ENCODE measurements at regions not wholly inside any gene's neighbourhood (a gene's known extent, or its start where the extent isn't known, plus 50 kb on each side); places are given as distances from the start of the nearest gene placed in this dataset.
A peak's percentile ranks its signal among the peaks of the same experiment; 100 is the strongest.
"Not testable (repeated sequence)": the region's sequence is repeated elsewhere in the genome, so short reads cannot be mapped to it uniquely, and the experiment has no call there.

- H3K4me3 Mint-ChIP-seq, result peak overlapping the region in 2 of 4 donors; percentile 49 to 86
- peak overlapping the region in 1 of 3 donors; percentile 39 for H3K27ac Mint-ChIP-seq
- H3K9me3 Mint-ChIP-seq, result peaks cover 0 to 2% (median 0%) of the 10 kb centered on the region in 3 donors
- H3K4me1 Mint-ChIP-seq, result peaks cover 30 to 43% (median 30%) of the 10 kb centered on the region in 3 donors
- no peaks in the 10 kb centered on the region for H3K27me3 Mint-ChIP-seq
- H3K36me3 Mint-ChIP-seq, result peaks cover 2% of the 10 kb centered on the region
Observed at GRCh38 chr5:75847561-75848021, 130.4 kb upstream of the POC5 start.

- no peak overlapping the region for H3K4me3 Mint-ChIP-seq
- H3K27ac Mint-ChIP-seq, result no peak overlapping the region
- peaks cover 2% of the 10 kb centered on the region for H3K36me3 Mint-ChIP-seq
- no peaks in the 10 kb centered on the region for H3K27me3 Mint-ChIP-seq
- peaks cover 30 to 43% (median 33%) of the 10 kb centered on the region in 3 donors for H3K4me1 Mint-ChIP-seq
- peaks cover 0 to 5% (median 1%) of the 10 kb centered on the region in 3 donors for H3K9me3 Mint-ChIP-seq
Observed at GRCh38 chr5:75844301-75844700, 127.1 kb upstream of the POC5 start.

GRCh38 chr5:75843319-75843718 lies 126.1 kb upstream of the POC5 start:
- Mint-ChIP-seq H3K4me3 (no peak overlapping the region), H3K36me3 (peaks cover 2% of the 10 kb centered on the region), H3K27ac (no peak overlapping the region), H3K27me3 (no peaks in the 10 kb centered on the region), H3K4me1 (peaks cover 24 to 36% (median 34%) of the 10 kb centered on the region in 3 donors), H3K9me3 (peaks cover 0 to 5% (median 1%) of the 10 kb centered on the region in 3 donors)

- H3K36me3 Mint-ChIP-seq, result no peaks in the 10 kb centered on the region
- H3K27ac Mint-ChIP-seq, result no peak overlapping the region
- H3K27me3 Mint-ChIP-seq, result no peaks in the 10 kb centered on the region
- peaks cover 11 to 22% (median 16%) of the 10 kb centered on the region in 3 donors for H3K4me1 Mint-ChIP-seq
- H3K4me3 Mint-ChIP-seq, result no peak overlapping the region
- peaks cover 0 to 3% (median 1%) of the 10 kb centered on the region in 3 donors for H3K9me3 Mint-ChIP-seq
Observed at GRCh38 chr5:75839547-75839946, 122.3 kb upstream of the POC5 start.

GRCh38 chr5:75837258-75837841 lies 120.1 kb upstream of the POC5 start:
- Mint-ChIP-seq H3K9me3 (peaks cover 0 to 4% (median 1%) of the 10 kb centered on the region in 3 donors), H3K27me3 (no peaks in the 10 kb centered on the region), H3K4me3 (no peak overlapping the region), H3K4me1 (peaks cover 11 to 18% (median 16%) of the 10 kb centered on the region in 3 donors), H3K27ac (no peak overlapping the region), H3K36me3 (peaks cover 2% of the 10 kb centered on the region)

GRCh38 chr5:75831561-75831960 lies 114.3 kb upstream of the POC5 start:
- Mint-ChIP-seq H3K9me3 (peaks cover 0 to 2% (median 0%) of the 10 kb centered on the region in 3 donors), H3K27me3 (no peaks in the 10 kb centered on the region), H3K27ac (no peak overlapping the region), H3K4me1 (peaks cover 0 to 4% (median 2%) of the 10 kb centered on the region in 3 donors), H3K36me3 (peaks cover 4% of the 10 kb centered on the region), H3K4me3 (no peak overlapping the region)

- Mint-ChIP-seq H3K4me1 (peaks cover 9 to 13% (median 11%) of the 10 kb centered on the region in 3 donors), H3K9me3 (no peaks in the 10 kb centered on the region), H3K4me3 (no peak overlapping the region), H3K27ac (no peak overlapping the region), H3K27me3 (no peaks in the 10 kb centered on the region), H3K36me3 (peaks cover 2% of the 10 kb centered on the region)
Observed at GRCh38 chr5:75828029-75828428, 110.8 kb upstream of the POC5 start.

- Mint-ChIP-seq H3K4me3 (no peak overlapping the region), H3K4me1 (peaks cover 9 to 13% (median 11%) of the 10 kb centered on the region in 3 donors), H3K9me3 (peaks cover 0 to 6% (median 0%) of the 10 kb centered on the region in 3 donors), H3K27me3 (no peaks in the 10 kb centered on the region), H3K36me3 (no peaks in the 10 kb centered on the region), H3K27ac (no peak overlapping the region)
Observed at GRCh38 chr5:75824323-75824722, 107.1 kb upstream of the POC5 start.

- H3K27me3 Mint-ChIP-seq, result no peaks in the 10 kb centered on the region
- no peaks in the 10 kb centered on the region for H3K36me3 Mint-ChIP-seq
- H3K27ac Mint-ChIP-seq, result no peak overlapping the region
- peaks cover 0 to 6% (median 0%) of the 10 kb centered on the region in 3 donors for H3K9me3 Mint-ChIP-seq
- H3K4me1 Mint-ChIP-seq, result peaks cover 9 to 13% (median 11%) of the 10 kb centered on the region in 3 donors
- no peak overlapping the region for H3K4me3 Mint-ChIP-seq
Observed at GRCh38 chr5:75823811-75824210, 106.6 kb upstream of the POC5 start.

- peaks cover 1 to 3% (median 2%) of the 10 kb centered on the region in 3 donors for H3K4me1 Mint-ChIP-seq
- H3K27me3 Mint-ChIP-seq, result peaks cover 2% of the 10 kb centered on the region
- H3K4me3 Mint-ChIP-seq, result no peak overlapping the region
- peaks cover 0 to 8% (median 0%) of the 10 kb centered on the region in 3 donors for H3K9me3 Mint-ChIP-seq
- no peaks in the 10 kb centered on the region for H3K36me3 Mint-ChIP-seq
- H3K27ac Mint-ChIP-seq, result no peak overlapping the region
Observed at GRCh38 chr5:75818661-75819060, 101.4 kb upstream of the POC5 start.

- H3K4me3 Mint-ChIP-seq, H3K4me1 Mint-ChIP-seq, H3K27ac Mint-ChIP-seq, H3K36me3 Mint-ChIP-seq, H3K27me3 Mint-ChIP-seq: not testable (repeated sequence)
- peaks cover 2 to 14% (median 6%) of the 10 kb centered on the region in 3 donors for H3K9me3 Mint-ChIP-seq
Observed at GRCh38 chr5:75799695-75800094, 82.5 kb upstream of the POC5 start.

- peaks cover 10 to 40% (median 27%) of the 10 kb centered on the region in 3 donors for H3K9me3 Mint-ChIP-seq
- H3K4me1 Mint-ChIP-seq, H3K36me3 Mint-ChIP-seq, H3K27me3 Mint-ChIP-seq, H3K27ac Mint-ChIP-seq, H3K4me3 Mint-ChIP-seq: not testable (repeated sequence)
Observed at GRCh38 chr5:75769338-75769737, 52.1 kb upstream of the POC5 start.
